ENCODE measurements at regions not wholly inside any gene's neighbourhood (a gene's known extent, or its start where the extent isn't known, plus 50 kb on each side); places are given as distances from the start of the nearest gene placed in this dataset.

- DNase-seq = no peak
- no peaks in the 10 kb centered on the region for H3K4me1 ChIP-seq
- TF ChIP-seq CTCF (IDR thresholded peaks at IDR 0.05) (no peak), POLR2A (IDR thresholded peaks at IDR 0.05) (no peak)
- no peaks in the 10 kb centered on the region for H3K27me3 ChIP-seq
- 93 to 97% methylated on average over 2 of the region's 2 CpGs for WGBS, 2 donors
- no peaks in the 10 kb centered on the region for H3K9me3 ChIP-seq
- intact Hi-C loops (cut with DNase I) = no loop called here
- H3K27ac ChIP-seq = no peak overlapping the region
- no peaks in the 10 kb centered on the region for H3K36me3 ChIP-seq
- no peak overlapping the region for H3K4me3 ChIP-seq (replicated peaks in 1 of 3)
Measured at GRCh38 chr4:131304686-131305085, 1844.4 kb upstream of the PCDH10 start.

GRCh38 chr4:131309628-131310027 lies 1839.5 kb upstream of the PCDH10 start:
- intact Hi-C loops (cut with DNase I) = no loop called here
- Histone ChIP-seq H3K27me3 (no peaks in the 10 kb centered on the region), H3K4me3 (replicated peaks in 1 of 3) (no peak overlapping the region), H3K27ac (no peak overlapping the region), H3K36me3 (no peaks in the 10 kb centered on the region), H3K9me3 (no peaks in the 10 kb centered on the region), H3K4me1 (no peaks in the 10 kb centered on the region)
- TF ChIP-seq POLR2A (IDR thresholded peaks at IDR 0.05) (no peak), CTCF (IDR thresholded peaks at IDR 0.05) (no peak)
- DNase-seq = no peak
- 94 to 96% methylated on average over 1 of the region's 1 CpG for WGBS, 2 donors

- intact Hi-C loops (cut with DNase I) = no loop called here
- Histone ChIP-seq H3K4me1 (no peaks in the 10 kb centered on the region), H3K36me3 (no peaks in the 10 kb centered on the region), H3K4me3 (replicated peaks in 1 of 3) (no peak overlapping the region), H3K27me3 (no peaks in the 10 kb centered on the region), H3K9me3 (no peaks in the 10 kb centered on the region), H3K27ac (no peak overlapping the region)
- 83 to 87% methylated on average over 3 of the region's 3 CpGs for WGBS, 2 donors
- no peak for DNase-seq
- TF ChIP-seq POLR2A (IDR thresholded peaks at IDR 0.05) (no peak), CTCF (IDR thresholded peaks at IDR 0.05) (no peak)
Measured at GRCh38 chr4:131316086-131316485, 1833.0 kb upstream of the PCDH10 start.

- H3K4me1 ChIP-seq = no peaks in the 10 kb centered on the region
- H3K27me3 ChIP-seq = no peaks in the 10 kb centered on the region
- no peaks in the 10 kb centered on the region for H3K36me3 ChIP-seq
- H3K27ac ChIP-seq = no peak overlapping the region
- no peak for DNase-seq
- intact Hi-C loops (cut with DNase I) = no loop called here
- WGBS, 2 donors = 65 to 74% methylated on average over 2 of the region's 2 CpGs
- no peak overlapping the region for H3K4me3 ChIP-seq (replicated peaks in 1 of 3)
- H3K9me3 ChIP-seq = no peaks in the 10 kb centered on the region
- no peak for TF ChIP-seq POLR2A (IDR thresholded peaks at IDR 0.05)
- TF ChIP-seq CTCF (IDR thresholded peaks at IDR 0.05) = no peak
Measured at GRCh38 chr4:131337936-131338335, 1811.2 kb upstream of the PCDH10 start.

GRCh38 chr4:131339137-131339536 lies 1810.0 kb upstream of the PCDH10 start:
- no peak for DNase-seq
- no peaks in the 10 kb centered on the region for H3K36me3 ChIP-seq
- no peaks in the 10 kb centered on the region for H3K9me3 ChIP-seq
- WGBS, 2 donors = 77 to 79% methylated on average over 2 of the region's 2 CpGs
- no peaks in the 10 kb centered on the region for H3K4me1 ChIP-seq
- TF ChIP-seq POLR2A (IDR thresholded peaks at IDR 0.05) (no peak), CTCF (IDR thresholded peaks at IDR 0.05) (no peak)
- intact Hi-C loops (cut with DNase I) = no loop called here
- H3K27ac ChIP-seq = no peak overlapping the region
- H3K27me3 ChIP-seq = no peaks in the 10 kb centered on the region
- no peak overlapping the region for H3K4me3 ChIP-seq (replicated peaks in 1 of 3)
